K562 (cell line): ENCODE measurements at regions not wholly inside any gene's neighbourhood (a gene's known extent, or its start where the extent isn't known, plus 50 kb on each side); places are given as distances from the start of the nearest gene placed in this dataset.

Experiments
- CTCF ChIP-seq, 3 experiments: IDR thresholded peaks in 2 of 3; conservative IDR thresholded peaks in 1 of 3; 2 replicates each; pipeline ENCODE4 v1.5.1; 2011 to 2012; ENCODE audit warnings: low read length in 3 of 3, mild to moderate bottlenecking in 3 of 3, control low read depth in 2 of 3, improper control_type of control experiment in 1 of 3, inconsistent platforms in 1 of 3, low read depth in 1 of 3, mixed read lengths in 1 of 3, moderate library complexity in 1 of 3; ENCODE audit not compliant: insufficient read depth in 2 of 3
- EP300 ChIP-seq: IDR thresholded peaks from 2 replicates; pipeline ENCODE4 v1.6.1; 2012; ENCODE audit warnings: low read length, improper control_type of control experiment
- FOXK2 ChIP-seq, 2 experiments: fragments of 450-650 bp; IDR thresholded peaks in 1 of 2; conservative IDR thresholded peaks in 1 of 2; 2 replicates each; pipeline ENCODE4 v1.6.1; 2016; ENCODE audit warnings: low read depth in 2 of 2, mild to moderate bottlenecking in 1 of 2
- FOXM1 ChIP-seq, 2 experiments: fragments of 450-650 bp in 1 of 2; sonication (generic) in 1 of 2; formaldehyde crosslinking in 1 of 2; IDR thresholded peaks; 2 replicates each; pipeline versions ENCODE4 v1.6.1 to v1.9.0; 2017 to 2022; ENCODE audit warnings: low read depth in 2 of 2, mild to moderate bottlenecking in 2 of 2, missing genetic modification reagents in 1 of 2, moderate library complexity in 1 of 2
- MAX ChIP-seq: sonication (generic); formaldehyde crosslinking; IDR thresholded peaks from 2 replicates; pipeline ENCODE4 v1.9.0; 2022; ENCODE audit warnings: mild to moderate bottlenecking, missing genetic modification reagents
- SAP30 ChIP-seq: fragments of 200-600 bp; sonication (generic); IDR thresholded peaks from 2 replicates; pipeline ENCODE4 v1.6.1; 2012; ENCODE audit warnings: borderline replicate concordance, low read depth, mild to moderate bottlenecking, moderate library complexity, low read length, control low read depth, inconsistent platforms; ENCODE audit not compliant: insufficient read depth, poor library complexity, severe bottlenecking
- SRSF7 ChIP-seq: fragments of 200-400 bp; formaldehyde crosslinking; optimal IDR thresholded peaks from 2 replicates; pipeline ENCODE3; 2017; ENCODE audit warnings: mild to moderate bottlenecking, low read depth, low read length
- TBP ChIP-seq: optimal IDR thresholded peaks from 2 replicates; pipeline ENCODE3; 2011; ENCODE audit warnings: low read depth, low read length, improper control_type of control experiment
- ZNF398 ChIP-seq: fragments of 250-450 bp; sonication (Bioruptor Pico); IDR thresholded peaks from 2 replicates; pipeline ENCODE4 v1.8.0; 2021; ENCODE audit warnings: moderate library complexity, mild to moderate bottlenecking, inconsistent platforms
- ZNF644 ChIP-seq: fragments of 200-800 bp; sonication (Bioruptor generic); IDR thresholded peaks from 2 replicates; pipeline ENCODE4 v1.6.1; 2016; ENCODE audit warnings: low read depth, missing genetic modification characterization, missing compliant biosample characterization

DNA sequence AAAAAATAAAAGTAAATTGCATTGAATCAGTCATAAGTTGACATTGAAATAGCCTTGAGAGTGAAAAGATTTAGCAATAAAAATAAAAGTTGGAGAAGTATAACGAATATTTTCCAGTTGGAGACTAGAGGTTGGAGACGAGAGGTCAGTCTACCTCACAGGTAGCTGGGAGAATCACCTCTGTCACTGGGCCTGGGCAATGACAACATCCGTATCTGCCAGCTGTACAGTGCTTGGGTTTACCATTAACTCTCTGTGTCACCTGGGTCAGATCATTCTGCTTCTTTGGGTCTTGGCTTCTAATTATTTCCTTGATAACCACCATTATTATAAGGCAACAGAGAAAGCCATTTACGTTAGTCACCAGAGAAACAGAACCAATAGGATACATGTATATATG, 62.0 kb upstream of the STEAP4 start:
- no peak for TF ChIP-seq ZNF644 (tag)
- no peak for TF ChIP-seq SRSF7
- no peak for TF ChIP-seq FOXK2 (conservative IDR thresholded peaks at IDR 0.05 in 1 of 2, IDR thresholded peaks at IDR 0.05 in 1 of 2; ENCODE audit: low read depth in 2 of 2)
- TF ChIP-seq CTCF (IDR thresholded peaks at IDR 0.05 in 2 of 3, conservative IDR thresholded peaks at IDR 0.05 in 1 of 3; ENCODE audit: insufficient read depth in 2 of 3, low read depth in 1 of 3, low read length in 3 of 3): no peak
- TF ChIP-seq TBP: no peak
- TF ChIP-seq ZNF398 (CRISPR knock-in tag): no peak
- TF ChIP-seq MAX: no peak
- no peak for TF ChIP-seq FOXM1 (IDR thresholded peaks at IDR 0.05; ENCODE audit: low read depth)
- no peak for TF ChIP-seq FOXM1 (CRISPR knock-in tag; IDR thresholded peaks at IDR 0.05; ENCODE audit: low read depth)
- no peak for TF ChIP-seq EP300
- no peak for TF ChIP-seq SAP30
